Uterus (tissue), 2 donors: ENCODE measurements at regions not wholly inside any gene's neighbourhood (a gene's known extent, or its start where the extent isn't known, plus 50 kb on each side); places are given as distances from the start of the nearest gene placed in this dataset.

Experiments used
- POLR2A ChIP-seq, 2 donors: fragments of 450-650 bp; IDR thresholded peaks; one replicate each; pipeline ENCODE4 v1.6.1; 2016; ENCODE audit warnings: antibody characterized with exemption in 2 of 2, mild to moderate bottlenecking in 1 of 2, moderate library complexity in 1 of 2
- TF ChIP-seq, protein P1 (sequence below), 4 experiments: fragments of 200-600 bp in 2 of 4; fragments of 450-650 bp in 2 of 4; sonication (generic) in 2 of 4; IDR thresholded peaks; one replicate each; pipeline ENCODE4 v1.5.1; 2016 to 2019; ENCODE audit warnings: antibody characterized with exemption in 4 of 4, mild to moderate bottlenecking in 2 of 4, moderate library complexity in 1 of 4

DNA sequence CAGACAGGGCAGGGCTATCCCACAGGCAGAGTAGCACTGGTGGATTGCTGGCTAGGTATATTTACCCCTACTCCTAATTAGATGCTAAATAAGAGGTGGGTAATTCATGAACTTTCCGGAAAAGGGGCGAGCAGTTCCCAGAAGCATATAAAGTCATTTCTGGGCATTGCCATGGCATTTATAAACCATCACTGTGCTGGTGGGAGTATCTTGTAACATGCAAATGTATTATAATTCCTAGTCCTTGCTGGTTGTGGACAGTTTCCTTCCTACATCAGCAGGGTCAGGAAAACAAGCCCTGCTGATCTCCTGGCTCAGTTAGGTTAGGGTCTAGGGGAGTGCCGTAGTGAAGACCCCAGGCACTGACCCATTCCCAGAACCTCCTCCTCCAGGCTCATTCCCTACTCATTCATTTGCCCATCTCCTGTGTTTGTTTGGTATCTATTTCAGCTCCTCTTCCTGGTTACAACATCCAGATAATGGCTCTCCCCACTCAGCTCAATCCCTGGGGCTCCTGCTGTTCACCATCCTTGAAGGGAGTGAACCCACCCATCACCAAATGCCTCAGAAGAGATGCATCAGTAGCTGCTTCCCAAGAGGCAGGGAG is 282.7 kb downstream of the SRBD1 start:
- TF ChIP-seq, protein P1, sequence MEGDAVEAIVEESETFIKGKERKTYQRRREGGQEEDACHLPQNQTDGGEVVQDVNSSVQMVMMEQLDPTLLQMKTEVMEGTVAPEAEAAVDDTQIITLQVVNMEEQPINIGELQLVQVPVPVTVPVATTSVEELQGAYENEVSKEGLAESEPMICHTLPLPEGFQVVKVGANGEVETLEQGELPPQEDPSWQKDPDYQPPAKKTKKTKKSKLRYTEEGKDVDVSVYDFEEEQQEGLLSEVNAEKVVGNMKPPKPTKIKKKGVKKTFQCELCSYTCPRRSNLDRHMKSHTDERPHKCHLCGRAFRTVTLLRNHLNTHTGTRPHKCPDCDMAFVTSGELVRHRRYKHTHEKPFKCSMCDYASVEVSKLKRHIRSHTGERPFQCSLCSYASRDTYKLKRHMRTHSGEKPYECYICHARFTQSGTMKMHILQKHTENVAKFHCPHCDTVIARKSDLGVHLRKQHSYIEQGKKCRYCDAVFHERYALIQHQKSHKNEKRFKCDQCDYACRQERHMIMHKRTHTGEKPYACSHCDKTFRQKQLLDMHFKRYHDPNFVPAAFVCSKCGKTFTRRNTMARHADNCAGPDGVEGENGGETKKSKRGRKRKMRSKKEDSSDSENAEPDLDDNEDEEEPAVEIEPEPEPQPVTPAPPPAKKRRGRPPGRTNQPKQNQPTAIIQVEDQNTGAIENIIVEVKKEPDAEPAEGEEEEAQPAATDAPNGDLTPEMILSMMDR (IDR thresholded peaks at IDR 0.05), result no peak
- TF ChIP-seq POLR2A (IDR thresholded peaks at IDR 0.05), result no peak
